K562 (cell line): ENCODE measurements at regions not wholly inside any gene's neighbourhood (a gene's known extent, or its start where the extent isn't known, plus 50 kb on each side); places are given as distances from the start of the nearest gene placed in this dataset.

Source experiments
- TF ChIP-seq, protein P1 (sequence below): fragments of 200-600 bp; sonication (generic); IDR thresholded peaks from one replicate; pipeline ENCODE4 v1.6.1; 2012; ENCODE audit warnings: mild to moderate bottlenecking, low read depth, low read length, inconsistent platforms
- TF ChIP-seq, protein P2 (sequence below): IDR thresholded peaks from 2 replicates; pipeline ENCODE4 v1.6.1; 2012; ENCODE audit warnings: low read depth, low read length, improper control_type of control experiment, borderline replicate concordance

DNA sequence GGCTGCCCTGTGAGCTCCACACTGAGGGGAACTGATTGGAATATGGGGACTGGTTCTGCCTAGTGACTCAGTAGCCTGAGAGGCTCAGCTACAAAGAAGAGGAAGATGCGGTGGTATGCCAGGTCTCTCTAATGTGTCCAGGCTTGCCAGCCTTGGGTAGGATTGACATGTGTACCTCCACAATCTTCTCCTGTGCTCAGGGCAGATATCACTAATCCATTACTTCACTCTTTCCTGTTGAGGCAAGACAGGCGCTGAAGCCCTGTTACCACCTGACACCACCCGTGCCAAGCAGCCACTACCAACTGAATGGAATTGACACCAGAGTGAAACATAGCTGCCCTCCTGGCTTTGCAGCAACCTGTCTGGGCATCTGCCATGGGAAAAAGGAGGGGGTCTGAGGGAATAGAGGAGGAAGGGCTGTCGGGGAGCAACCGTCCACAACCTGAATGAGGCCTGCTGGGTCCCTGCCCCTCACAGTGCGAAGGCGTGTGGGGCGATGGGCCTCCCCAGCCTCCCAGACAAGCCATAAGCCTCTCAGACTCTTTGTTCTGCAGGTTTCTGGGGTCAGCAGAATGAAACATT lies 114.7 kb upstream of the CXCL14 start (continued):
- TF ChIP-seq, protein P1, sequence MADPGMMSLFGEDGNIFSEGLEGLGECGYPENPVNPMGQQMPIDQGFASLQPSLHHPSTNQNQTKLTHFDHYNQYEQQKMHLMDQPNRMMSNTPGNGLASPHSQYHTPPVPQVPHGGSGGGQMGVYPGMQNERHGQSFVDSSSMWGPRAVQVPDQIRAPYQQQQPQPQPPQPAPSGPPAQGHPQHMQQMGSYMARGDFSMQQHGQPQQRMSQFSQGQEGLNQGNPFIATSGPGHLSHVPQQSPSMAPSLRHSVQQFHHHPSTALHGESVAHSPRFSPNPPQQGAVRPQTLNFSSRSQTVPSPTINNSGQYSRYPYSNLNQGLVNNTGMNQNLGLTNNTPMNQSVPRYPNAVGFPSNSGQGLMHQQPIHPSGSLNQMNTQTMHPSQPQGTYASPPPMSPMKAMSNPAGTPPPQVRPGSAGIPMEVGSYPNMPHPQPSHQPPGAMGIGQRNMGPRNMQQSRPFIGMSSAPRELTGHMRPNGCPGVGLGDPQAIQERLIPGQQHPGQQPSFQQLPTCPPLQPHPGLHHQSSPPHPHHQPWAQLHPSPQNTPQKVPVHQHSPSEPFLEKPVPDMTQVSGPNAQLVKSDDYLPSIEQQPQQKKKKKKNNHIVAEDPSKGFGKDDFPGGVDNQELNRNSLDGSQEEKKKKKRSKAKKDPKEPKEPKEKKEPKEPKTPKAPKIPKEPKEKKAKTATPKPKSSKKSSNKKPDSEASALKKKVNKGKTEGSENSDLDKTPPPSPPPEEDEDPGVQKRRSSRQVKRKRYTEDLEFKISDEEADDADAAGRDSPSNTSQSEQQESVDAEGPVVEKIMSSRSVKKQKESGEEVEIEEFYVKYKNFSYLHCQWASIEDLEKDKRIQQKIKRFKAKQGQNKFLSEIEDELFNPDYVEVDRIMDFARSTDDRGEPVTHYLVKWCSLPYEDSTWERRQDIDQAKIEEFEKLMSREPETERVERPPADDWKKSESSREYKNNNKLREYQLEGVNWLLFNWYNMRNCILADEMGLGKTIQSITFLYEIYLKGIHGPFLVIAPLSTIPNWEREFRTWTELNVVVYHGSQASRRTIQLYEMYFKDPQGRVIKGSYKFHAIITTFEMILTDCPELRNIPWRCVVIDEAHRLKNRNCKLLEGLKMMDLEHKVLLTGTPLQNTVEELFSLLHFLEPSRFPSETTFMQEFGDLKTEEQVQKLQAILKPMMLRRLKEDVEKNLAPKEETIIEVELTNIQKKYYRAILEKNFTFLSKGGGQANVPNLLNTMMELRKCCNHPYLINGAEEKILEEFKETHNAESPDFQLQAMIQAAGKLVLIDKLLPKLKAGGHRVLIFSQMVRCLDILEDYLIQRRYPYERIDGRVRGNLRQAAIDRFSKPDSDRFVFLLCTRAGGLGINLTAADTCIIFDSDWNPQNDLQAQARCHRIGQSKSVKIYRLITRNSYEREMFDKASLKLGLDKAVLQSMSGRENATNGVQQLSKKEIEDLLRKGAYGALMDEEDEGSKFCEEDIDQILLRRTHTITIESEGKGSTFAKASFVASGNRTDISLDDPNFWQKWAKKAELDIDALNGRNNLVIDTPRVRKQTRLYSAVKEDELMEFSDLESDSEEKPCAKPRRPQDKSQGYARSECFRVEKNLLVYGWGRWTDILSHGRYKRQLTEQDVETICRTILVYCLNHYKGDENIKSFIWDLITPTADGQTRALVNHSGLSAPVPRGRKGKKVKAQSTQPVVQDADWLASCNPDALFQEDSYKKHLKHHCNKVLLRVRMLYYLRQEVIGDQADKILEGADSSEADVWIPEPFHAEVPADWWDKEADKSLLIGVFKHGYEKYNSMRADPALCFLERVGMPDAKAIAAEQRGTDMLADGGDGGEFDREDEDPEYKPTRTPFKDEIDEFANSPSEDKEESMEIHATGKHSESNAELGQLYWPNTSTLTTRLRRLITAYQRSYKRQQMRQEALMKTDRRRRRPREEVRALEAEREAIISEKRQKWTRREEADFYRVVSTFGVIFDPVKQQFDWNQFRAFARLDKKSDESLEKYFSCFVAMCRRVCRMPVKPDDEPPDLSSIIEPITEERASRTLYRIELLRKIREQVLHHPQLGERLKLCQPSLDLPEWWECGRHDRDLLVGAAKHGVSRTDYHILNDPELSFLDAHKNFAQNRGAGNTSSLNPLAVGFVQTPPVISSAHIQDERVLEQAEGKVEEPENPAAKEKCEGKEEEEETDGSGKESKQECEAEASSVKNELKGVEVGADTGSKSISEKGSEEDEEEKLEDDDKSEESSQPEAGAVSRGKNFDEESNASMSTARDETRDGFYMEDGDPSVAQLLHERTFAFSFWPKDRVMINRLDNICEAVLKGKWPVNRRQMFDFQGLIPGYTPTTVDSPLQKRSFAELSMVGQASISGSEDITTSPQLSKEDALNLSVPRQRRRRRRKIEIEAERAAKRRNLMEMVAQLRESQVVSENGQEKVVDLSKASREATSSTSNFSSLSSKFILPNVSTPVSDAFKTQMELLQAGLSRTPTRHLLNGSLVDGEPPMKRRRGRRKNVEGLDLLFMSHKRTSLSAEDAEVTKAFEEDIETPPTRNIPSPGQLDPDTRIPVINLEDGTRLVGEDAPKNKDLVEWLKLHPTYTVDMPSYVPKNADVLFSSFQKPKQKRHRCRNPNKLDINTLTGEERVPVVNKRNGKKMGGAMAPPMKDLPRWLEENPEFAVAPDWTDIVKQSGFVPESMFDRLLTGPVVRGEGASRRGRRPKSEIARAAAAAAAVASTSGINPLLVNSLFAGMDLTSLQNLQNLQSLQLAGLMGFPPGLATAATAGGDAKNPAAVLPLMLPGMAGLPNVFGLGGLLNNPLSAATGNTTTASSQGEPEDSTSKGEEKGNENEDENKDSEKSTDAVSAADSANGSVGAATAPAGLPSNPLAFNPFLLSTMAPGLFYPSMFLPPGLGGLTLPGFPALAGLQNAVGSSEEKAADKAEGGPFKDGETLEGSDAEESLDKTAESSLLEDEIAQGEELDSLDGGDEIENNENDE = no peak
- TF ChIP-seq, protein P2, sequence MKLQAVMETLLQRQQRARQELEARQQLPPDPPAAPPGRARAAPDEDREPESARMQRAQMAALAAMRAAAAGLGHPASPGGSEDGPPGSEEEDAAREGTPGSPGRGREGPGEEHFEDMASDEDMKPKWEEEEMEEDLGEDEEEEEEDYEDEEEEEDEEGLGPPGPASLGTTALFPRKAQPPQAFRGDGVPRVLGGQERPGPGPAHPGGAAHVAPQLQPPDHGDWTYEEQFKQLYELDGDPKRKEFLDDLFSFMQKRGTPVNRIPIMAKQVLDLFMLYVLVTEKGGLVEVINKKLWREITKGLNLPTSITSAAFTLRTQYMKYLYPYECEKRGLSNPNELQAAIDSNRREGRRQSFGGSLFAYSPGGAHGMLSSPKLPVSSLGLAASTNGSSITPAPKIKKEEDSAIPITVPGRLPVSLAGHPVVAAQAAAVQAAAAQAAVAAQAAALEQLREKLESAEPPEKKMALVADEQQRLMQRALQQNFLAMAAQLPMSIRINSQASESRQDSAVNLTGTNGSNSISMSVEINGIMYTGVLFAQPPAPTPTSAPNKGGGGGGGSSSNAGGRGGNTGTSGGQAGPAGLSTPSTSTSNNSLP = no peak
